Astrocyte of the cerebellum (primary cell): ENCODE measurements at regions not wholly inside any gene's neighbourhood (a gene's known extent, or its start where the extent isn't known, plus 50 kb on each side); places are given as distances from the start of the nearest gene placed in this dataset.

Experiments used
- DNase-seq: peaks from one replicate; pipeline ENCODE4 v3.0.0-alpha.2; 2011; ENCODE audit warnings: low read depth
- H3K4me3 ChIP-seq: 2 replicates; pipeline ENCODE4 v1.5.1; 2011; ENCODE audit warnings: mild to moderate bottlenecking, low read depth, low read length, moderate library complexity
- CTCF ChIP-seq: IDR thresholded peaks from 2 replicates; pipeline ENCODE4 v1.5.1; 2012; ENCODE audit warnings: low read length, low read depth, moderate library complexity, mild to moderate bottlenecking; ENCODE audit errors: missing control alignments
- in situ Hi-C: cut with HindIII; loops from 2 replicates; pipeline ENCODE4 v1.10.0; 2017; ENCODE audit warnings: low sequenced_read_pairs

- in situ Hi-C loops = no loop called here
- no peak for TF ChIP-seq CTCF
- no peak for DNase-seq
- no peak overlapping the region for H3K4me3 ChIP-seq
Measured at GRCh38 chr5:135108992-135109391, 75.0 kb upstream of the PITX1 start.

- no peak for TF ChIP-seq CTCF
- in situ Hi-C loops = no loop called here
- H3K4me3 ChIP-seq = no peak overlapping the region
- no peak for DNase-seq
Measured at GRCh38 chr5:135108569-135108968, 74.5 kb upstream of the PITX1 start.

- no peak overlapping the region for H3K4me3 ChIP-seq
- in situ Hi-C loops = no loop called here
- no peak for DNase-seq
- no peak for TF ChIP-seq CTCF
Measured at GRCh38 chr5:135107986-135108385, 74.0 kb upstream of the PITX1 start.

- DNase-seq = no peak
- TF ChIP-seq CTCF = no peak
- no peak overlapping the region for H3K4me3 ChIP-seq
- in situ Hi-C loops = no loop called here
Measured at GRCh38 chr5:135106610-135107471, 72.8 kb upstream of the PITX1 start.

- TF ChIP-seq CTCF = no peak
- in situ Hi-C loops = no loop called here
- H3K4me3 ChIP-seq = no peak overlapping the region
- no peak for DNase-seq
Measured at GRCh38 chr5:135106136-135106535, 72.1 kb upstream of the PITX1 start.

- in situ Hi-C loops = no loop called here
- no peak overlapping the region for H3K4me3 ChIP-seq
- no peak for TF ChIP-seq CTCF
- DNase-seq = no peak
Measured at GRCh38 chr5:135105105-135105484, 71.1 kb upstream of the PITX1 start.
